ENCODE measurements at regions not wholly inside any gene's neighbourhood (a gene's known extent, or its start where the extent isn't known, plus 50 kb on each side); places are given as distances from the start of the nearest gene placed in this dataset.
A peak's percentile ranks its signal among the peaks of the same experiment; 100 is the strongest.
"Not testable (repeated sequence)": the region's sequence is repeated elsewhere in the genome, so short reads cannot be mapped to it uniquely, and the experiment has no call there.

DNA sequence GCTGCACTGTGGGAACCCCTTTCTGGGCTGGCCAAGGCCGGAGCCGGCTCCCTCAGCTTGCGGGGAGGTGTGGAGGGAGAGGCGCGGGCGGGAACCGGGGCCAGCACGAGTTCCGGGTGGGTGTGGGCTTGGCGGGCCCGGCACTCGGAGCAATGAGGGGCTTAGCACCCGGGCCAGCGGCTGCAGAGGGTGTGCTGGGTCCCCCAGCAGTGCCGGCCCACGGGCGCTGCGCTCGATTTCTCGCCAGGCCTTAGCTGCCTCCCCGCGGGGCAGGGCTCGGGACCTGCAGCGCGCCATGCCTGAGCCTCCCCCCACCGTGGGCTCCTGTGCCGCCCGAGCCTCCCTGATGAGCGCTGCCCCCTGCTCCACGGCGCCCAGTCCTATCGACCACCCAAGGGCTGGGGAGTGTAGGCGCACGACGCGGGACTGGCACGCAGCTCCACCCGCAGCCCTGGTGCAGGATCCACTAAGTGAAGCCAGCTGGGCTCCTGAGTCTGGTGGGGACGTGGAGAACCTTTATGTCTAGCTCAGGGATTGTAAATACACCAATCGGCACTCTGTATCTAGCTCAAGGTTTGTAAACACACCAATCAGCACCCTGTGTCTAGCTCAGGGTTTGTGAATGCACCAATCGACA is 180.8 kb upstream of the OTX2 start:
- DNase-seq: not testable (repeated sequence)

DNA sequence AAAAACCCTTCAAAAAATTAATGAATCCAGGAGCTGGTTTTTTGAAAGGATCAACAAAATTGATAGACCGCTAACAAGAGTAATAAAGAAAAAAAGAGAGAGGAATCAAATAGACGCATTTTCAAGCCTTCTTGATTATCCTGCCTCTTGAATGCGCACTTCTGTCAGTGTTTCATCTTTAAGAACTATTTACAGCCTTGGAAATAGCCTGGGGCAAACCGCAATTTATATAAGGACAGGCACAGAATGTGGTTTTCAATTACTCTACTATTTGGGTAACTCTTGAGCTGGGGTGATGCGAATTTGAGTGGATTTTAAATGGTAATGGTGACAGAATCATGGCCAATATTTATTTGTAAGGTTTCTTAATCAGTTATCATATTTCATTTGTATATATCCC is 179.1 kb upstream of the OTX2 start:
- no peak for DNase-seq

DNA sequence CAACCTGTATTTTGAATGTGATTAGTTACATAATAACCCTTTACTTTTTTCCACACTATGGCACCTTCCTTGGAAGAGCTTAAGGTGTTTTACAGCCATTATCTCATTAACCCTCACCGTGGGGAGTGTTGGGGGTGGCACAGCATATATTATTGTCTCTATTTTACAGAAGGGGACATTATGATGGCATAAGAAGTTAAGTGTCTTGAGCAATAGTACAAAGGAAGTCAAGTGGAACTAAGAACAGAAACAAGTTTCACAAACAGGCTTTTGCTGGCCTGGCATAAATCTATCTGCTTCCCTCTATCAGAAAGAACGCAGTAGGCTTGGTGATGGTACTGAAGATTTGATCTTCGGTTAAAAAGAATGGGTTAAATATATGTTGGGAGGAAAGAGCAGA is 169.7 kb upstream of the OTX2 start:
- DNase-seq: peak; percentile 81

DNA sequence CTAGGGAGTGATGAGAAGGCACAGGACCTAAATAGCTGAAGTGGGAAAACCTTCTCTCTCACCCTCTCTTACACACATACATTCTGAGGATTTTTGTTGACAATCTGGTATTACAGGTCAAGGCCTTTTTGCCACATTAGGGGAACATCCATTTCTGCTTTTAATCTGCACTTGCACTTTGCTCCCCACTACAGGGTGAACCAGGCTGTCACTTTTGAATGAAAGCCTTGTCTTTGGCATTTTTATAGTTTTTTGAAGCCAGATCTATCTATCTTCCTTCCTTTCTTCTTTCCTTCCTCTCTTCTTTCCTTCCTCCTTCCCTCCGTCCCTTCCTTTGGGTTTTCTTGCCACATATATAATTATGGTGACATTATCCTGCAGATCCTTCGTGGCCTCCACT is 165.9 kb upstream of the OTX2 start:
- DNase-seq: no peak

DNA sequence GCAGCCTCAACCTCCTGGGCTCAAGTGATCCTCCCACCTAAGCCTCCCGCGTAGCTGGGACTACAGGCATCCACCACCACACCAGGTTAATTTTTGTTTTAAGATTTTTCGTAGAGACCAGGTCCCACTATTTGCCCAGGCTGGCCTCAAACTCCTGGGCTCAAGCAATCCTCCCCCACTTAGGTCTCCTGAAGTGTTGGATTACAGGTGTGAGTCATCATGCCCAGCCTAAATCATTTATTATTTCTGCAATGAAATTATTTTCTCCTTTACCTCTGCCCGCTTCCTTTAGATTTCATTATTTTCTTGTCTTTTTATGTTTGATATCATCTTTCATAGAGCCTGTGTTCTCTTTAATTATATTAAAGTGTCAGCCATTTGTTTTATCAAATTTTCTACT is 165.2 kb upstream of the OTX2 start:
- no peak for DNase-seq

DNA sequence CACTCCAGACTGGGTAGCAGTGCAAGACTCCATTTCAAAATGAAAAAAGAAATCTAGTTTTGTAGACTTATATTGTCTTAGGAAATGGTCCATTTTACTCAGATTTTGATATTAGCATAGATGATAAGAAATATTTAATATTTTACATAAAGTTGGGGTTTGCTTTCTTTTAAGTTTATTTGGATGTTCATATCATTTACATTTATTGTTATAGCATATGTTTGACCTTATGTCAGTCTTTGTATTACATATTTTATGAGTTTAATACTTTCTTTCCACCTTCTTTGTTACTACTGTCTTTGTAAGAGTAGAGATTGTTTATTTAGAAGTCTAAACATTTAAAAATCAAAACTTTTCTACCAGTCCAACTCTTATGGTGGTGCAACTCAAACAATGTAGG is 162.7 kb upstream of the OTX2 start:
- no peak for DNase-seq

DNA sequence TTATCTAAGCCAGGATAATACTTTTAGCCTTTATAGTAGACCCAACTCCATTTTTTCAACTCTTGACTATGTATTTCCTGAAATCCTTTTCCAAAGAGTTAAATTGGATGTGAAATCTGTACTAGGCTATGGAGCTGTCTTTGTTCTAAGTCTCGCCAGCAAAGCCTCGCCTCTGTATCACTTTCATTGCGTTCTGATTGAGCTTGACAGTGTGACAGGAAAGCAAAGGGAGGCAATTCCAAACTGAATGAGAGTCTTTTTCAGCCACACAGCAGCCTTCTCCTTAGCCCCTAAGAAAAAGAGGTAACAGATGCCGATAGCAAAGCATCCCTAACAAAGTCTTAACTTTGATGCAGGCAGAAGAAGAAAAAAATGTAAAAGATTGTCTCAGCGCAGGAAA is 154.6 kb upstream of the OTX2 start:
- peak; percentile 86 for DNase-seq

DNA sequence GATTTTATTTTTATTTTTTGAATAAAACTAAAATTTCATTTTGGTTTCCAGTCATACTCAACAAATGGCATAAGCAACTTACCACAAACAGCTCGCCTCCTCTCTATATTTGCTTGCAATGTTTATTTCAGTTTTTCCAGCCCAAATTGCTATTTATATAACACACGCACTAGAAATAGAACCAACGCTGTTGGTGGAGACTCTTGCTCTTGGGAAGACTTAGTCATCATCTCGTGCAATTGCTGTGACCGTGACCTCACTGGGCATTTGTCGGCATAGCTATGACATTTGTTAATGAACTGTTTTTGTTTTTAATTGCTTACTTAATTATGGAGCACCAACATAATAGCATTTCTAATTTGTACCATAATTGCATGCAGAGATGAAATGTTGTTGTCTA is 153.1 kb upstream of the OTX2 start:
- DNase-seq: no peak

DNA sequence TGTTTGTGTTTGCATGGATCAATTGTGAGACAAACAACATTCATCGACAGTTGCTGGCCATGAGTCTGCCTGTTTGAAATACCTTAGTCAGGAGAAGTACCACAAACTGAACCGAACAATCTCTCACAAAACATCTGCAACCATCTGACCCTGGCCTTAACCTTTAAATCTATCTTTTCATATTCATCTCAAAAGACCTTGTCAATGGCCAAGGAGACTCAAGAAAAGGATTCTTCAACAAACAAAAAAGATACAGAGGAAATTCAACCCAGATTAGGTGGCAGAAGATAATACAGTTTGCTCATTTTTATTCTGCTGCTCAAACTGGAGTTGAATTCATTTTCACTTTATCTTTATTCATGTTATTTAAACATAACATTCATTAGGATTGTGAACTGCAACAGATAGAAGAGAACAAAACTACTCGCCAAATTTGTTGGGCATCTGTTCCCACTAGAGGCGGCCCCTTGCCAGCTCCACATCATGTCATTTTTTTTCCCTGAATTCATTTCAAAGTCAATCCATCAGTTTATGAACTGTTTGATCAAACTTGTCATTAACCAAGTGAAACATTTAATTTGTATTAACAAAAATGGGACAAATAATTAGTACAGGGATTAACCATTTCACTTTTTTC is 152.3 kb upstream of the OTX2 start:
- no peak for DNase-seq

DNA sequence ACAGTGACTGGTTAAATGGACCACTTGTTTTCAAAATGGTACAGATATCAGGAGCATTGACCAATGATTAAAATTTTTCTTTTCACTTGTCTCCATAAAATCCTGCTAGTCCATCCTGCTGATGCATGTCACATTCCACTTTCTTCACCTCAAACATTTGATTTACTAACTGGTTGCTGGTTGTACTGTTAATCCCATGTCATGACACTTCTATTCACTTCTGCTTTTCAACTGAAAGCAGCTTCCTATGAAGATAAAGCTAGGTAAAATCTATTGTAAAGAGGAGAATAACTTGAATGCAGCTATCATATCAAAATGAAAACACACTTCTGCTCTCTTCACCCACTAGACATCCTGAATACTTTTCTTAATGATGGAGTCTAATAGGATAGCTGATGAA is 149.6 kb upstream of the OTX2 start:
- DNase-seq: no peak

DNA sequence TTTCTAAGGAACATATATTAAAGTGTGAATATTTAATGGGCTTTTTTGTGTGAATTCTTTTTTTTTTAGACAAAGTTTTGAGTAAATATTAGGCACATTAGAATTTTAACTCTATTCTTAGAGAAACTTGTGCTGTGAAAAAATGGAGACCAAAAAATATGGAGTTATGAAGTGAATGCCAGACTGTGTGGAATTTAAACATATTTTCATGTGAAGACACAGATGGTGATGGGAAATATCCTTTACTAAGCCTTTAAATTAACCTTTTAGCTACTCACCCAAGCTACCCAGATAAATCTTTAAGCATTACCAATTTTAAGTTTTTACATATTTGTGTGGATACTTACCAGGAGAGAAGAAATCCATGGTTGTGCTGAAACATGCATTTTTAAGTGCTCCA is 148.8 kb upstream of the OTX2 start:
- DNase-seq: no peak

DNA sequence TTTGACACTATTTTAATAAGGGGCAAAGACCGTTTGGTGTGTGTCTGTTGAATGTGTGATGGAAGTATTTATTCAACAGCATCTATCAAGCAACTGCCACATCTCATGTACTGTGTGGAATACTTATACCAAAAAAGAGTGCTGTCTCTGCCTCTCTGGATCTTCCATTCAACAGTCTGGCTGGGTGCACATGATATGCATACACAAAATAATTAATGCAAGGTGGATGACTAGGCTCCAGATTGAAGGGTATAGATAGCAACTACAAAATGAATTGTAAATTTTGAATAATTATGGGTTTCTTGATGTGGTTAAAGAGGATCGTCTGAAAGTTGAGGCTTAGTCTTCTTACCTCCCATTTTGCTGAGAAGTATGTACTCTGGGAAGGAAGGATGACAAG is 145.9 kb upstream of the OTX2 start:
- DNase-seq: no peak

DNA sequence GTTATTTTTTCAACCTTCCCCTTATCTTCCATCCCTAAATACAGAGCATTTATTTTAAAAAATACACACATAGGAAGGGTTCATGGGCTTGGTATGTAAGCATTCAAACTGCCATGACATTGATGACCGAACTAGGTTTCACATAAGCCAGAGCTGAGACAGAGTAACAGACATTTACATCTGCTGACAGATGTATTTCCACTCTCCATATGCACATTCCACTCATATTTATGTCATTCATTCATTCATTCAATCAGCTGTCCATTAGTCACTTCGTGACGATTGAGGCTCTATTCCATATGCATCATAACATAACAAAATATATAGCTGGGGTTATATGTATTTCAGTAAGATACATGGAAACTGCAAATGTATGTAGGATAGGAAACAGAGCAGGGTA is 145.5 kb upstream of the OTX2 start:
- DNase-seq: no peak

DNA sequence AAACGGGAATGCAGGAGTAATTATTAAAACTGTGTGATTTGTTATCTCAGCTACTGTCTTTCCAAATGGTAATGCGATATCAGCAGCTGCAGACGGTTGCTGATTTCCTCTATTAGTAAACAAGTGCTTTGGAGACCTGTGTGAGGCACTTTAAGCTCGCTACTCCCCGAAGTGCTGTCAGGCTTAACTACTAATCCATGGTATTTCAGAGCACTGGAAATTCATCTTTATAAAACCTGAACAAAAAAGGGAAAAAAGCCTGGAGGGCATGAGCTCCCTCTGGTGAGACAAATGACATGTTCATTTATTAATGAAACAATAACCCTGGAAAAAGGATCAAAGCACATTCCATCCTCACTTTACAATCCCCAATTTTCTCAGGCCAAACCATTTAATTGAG is 143.6 kb upstream of the OTX2 start:
- peak; percentile 98 for DNase-seq

DNA sequence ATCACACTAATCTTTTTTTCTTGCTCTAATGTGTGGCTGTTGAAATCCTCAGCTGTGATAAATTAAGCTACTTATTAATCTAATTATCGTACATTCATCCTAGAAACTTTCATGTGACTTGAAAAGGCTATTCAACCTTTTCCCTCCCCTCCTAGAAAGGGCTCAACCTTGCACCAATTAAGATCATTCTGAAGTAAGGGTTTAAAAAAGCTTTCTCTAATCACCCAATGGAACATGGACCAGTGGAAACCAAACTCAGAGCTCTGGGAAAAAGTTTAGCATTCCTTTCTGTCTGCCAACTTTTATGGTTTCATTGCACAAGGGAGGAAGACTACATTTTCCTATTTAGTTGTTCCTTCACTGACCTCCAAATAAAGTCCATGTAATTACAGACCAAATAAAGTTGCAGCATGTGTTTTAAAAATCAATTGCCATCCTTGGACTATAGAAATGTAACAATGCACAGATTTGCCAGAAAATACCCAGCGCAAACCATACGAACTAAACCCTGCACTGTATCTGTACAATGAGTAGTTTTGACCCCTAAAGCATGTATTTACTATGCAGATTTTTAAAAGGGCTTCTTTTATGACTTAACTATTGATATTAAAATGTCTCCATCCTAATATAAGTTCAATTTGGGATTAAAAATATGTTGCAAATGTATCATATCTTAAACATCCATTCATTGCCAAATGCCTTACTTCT is 142.6 kb upstream of the OTX2 start:
- peak; percentile 90 for DNase-seq

DNA sequence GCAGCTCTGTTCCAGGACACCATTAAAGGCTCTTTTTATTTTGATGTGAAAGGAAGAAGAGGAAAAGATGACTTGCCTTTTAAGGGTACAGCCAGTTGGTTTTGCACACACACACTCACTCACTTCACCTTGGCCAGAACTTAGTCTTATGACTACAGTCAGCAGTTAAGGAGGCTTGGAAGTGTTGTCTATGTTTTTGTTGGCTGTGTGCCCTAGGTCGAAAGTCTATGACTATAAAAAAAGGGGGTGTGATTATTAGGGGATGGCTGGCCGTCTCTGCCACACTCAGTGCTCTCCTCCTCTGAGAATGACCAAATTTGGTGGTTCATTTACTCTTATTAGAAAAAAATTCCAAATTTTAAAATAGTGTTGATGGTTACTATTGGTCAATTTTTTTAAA is 139.5 kb upstream of the OTX2 start:
- DNase-seq: no peak

DNA sequence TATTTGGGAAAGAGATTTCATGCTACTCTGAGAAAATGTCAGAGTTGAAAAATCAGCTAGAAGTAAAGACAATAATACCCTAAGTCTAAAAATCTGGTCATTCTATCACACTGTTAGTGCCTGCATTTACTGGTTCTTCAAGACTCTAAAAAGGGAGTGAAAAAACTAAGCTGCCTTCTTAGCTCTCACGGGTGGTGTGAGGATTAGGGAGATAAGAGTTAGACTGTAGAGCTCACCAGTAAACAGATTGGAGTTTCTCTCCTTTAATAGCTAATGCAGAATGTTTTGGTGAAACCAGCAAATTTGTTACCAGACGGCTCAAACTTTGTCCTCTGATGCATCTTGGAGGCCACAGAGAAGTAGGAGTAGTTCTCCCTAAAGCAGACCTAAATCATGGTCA is 135.0 kb upstream of the OTX2 start:
- peak; percentile 98 for DNase-seq

DNA sequence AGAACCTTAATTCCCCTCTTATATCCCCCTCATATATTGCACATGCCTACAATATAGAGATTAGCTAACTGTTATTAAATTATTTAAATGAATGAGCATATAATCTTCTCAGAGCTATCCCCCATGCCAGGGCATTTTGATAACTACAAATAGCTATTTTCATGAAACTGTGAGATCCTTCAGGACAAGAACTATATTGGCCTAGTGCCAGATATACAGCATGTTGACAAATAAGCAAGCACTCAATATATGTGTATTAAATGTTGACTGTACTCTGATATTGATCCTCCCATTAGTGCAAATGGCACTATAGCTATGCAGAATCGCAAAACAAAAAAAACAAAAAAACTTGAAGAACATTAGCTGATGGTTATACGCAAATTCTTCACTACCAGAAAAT is 134.1 kb upstream of the OTX2 start:
- no peak for DNase-seq

DNA sequence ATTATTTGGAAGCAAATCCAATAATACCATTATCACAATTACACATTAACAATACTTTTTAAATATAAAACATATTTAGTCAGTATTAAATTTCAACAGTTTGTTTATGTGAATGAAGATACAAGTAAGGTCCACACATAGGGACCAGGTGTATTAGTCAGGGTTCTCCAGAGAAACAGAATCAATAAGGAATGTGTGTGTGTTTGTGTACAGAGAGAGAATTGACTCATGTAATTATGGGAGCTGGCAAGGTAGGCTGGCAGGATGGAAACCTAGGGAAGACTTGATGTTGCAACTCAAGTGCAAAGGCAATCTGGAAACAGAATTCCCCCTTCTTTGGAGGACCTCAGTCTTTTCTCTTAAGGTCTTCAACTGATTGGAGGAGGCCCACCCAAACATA is 123.2 kb upstream of the OTX2 start:
- no peak for DNase-seq

DNA sequence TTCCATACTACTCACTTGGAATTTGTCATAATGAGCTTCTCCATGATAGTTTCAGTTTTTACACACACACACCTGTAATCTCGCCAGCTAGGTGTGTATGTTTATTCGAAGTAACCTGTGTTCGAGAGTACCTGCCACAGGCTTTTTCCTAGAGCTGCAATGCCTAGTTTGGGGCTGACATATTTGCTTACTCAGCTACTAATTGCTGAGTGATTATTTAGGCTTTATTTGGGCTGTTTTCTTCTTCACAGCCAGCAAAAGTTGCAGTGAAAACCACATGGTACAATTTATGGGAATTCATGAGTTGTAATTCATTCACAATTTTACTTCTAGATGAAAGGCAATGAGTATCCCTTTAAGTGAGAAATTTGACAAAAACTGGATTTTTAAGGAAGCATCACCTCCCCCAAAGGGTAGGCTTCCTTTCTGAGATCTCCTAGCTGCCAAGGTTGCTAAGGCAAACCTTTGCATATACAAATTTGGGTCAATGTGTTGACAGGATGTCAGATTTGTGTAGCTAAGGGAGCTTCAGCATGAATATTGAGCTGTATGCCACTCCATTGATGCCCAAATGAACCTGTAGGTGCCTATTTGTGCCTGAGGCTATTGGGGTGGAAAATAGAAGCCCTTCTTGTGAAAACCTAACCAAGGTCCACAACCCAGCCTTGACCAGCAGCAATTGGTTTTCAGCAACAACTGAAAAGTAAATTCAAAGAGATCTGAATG is 108.7 kb upstream of the OTX2 start:
- DNase-seq: no peak

DNA sequence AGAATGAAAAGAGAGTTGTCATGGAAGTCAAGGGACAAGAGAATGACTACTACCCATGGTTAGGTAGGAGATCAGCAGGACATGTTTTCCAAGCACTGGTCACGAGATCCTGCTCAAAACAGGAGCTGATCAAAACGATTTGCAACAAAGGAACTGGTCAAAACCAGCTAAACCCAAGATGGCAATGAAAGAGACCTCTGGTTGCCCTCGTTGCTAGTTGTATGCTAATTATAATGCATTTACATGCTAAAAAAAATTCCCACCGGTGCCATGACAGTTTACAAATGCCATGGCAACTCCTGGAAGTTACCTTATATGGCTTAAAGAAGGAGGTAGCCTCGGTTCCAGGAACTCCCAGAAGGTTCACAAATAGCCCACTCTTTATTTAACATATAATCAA is 95.0 kb upstream of the OTX2 start:
- no peak for DNase-seq

DNA sequence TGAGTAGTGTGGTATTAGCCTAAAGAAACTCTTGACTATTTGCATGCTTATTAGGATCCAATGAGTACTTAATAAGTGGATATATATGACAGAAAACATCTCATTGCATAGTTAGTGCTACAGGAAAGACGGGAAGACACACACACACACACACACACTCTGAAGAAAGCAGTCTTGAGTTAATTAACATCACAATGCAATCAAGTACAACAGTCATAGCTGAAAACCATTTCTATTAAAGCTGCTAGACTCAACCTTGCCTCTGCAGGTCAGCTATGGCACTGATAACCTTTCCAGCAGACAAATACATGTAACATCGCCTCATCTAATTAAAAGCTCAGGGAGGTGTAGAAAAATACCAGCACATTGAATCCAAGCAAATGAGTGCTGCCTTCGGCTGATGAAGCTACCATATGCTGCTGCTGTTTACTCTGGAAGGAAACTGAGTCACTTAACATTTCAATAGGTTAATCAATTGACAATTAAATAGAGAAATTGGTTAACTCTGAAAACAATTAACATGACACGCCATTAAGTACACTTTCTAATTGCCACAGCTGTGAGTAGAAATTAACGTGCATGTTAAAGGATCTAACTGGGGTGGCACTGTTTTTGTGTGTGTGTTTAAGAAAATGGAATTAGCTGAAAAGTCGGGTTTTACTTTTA is 93.2 kb upstream of the OTX2 start:
- DNase-seq: peak; percentile 82

DNA sequence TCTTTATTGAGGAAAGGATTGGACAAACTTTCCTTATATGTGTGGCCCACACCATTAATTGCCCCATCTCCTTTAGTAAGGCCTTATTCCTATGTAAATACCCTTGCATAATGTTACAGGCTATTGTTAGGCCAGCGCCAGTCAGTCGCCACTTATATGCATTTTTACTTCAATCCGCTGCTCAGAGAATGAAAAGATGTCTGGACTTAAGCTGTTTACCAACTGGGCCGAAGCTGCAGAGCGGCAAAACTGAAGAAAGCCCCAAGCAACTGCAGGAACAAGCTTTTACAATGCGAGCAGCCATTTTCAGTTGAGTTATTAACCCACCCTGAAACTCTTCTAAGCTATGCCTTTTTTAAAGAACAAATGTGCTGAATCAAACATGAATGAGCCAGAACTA is 92.1 kb upstream of the OTX2 start:
- DNase-seq: peak; percentile 74

All from NCI-H82 (cell line).